ENCODE measurements at regions not wholly inside any gene's neighbourhood (a gene's known extent, or its start where the extent isn't known, plus 50 kb on each side); places are given as distances from the start of the nearest gene placed in this dataset.

DNA sequence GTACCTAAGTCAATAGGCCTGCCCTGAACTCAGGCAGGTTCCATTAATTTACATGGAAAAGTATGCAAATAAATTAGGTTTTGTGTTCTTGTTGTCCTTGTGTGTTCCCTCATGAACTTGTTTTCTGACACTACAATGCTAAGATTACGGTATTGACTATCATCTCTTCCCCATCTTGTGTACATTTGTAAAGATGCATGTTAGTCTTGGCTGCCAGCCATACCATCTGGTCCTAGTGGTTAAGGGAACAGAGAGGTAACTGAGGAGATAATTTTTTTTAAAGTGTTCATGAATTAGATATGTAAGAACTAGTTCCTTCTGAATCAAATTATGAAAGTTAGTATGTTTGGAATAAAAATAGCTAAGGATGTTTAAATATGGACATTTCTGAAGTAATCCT, 167.6 kb upstream of the ADAMTS5 start:
- intact Hi-C loops (cut with DNase I), result no loop called here
- DNase-seq (no peak), ATAC-seq (no peak)

GRCh38 chr21:27132266-27132665, 165.4 kb upstream of the ADAMTS5 start:
- intact Hi-C loops (cut with DNase I), result no loop called here
- no peak for ATAC-seq
- no peak for DNase-seq

GRCh38 chr21:27130154-27130553, 163.3 kb upstream of the ADAMTS5 start:
- intact Hi-C loops (cut with DNase I), result no loop called here
- ATAC-seq, result no peak
- no peak for DNase-seq

DNA sequence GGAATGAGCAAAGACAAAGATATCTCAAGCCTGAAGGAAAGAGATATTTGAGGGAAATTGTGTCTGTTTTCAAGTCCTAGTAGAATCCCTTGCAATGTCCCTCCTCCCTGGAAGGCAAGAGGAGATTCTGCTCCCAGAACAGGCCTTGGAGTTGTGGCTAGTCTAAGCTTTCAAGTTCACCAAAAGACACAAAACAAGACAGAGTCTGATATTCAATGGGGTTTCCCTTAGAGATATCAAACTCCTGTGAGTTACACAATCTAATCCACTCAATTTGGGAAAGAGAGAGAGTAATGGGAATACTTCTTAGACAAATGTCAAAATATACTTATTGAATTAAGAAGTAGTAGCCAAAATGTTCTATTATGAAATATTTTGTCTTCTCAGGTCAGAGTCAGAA, 162.8 kb upstream of the ADAMTS5 start:
- intact Hi-C loops (cut with DNase I), result no loop called here
- no peak for ATAC-seq
- no peak for DNase-seq

GRCh38 chr21:27129215-27129614, 162.3 kb upstream of the ADAMTS5 start:
- intact Hi-C loops (cut with DNase I), result no loop called here
- no peak for DNase-seq
- no peak for ATAC-seq

DNA sequence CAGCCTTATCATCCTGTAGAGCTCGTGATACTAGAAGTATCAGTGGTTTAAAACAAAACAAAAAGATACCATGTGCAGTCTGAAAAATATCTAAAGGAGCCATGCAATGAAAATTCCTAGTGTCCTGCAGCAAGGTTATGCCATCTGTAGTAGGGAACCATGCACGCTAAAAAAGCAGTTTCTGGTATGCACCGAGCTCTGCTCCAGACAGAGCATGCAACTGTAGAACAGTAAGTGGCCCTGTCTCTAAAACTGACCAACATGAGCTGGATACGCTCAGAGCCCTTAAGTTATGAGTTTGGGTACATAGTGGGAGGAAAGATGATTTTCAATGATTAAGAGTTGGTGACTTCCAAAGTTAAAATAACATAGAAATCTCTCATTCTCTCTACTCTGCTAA, 159.3 kb upstream of the ADAMTS5 start:
- DNase-seq (no peak), ATAC-seq (no peak)
- intact Hi-C loops (cut with DNase I), result no loop called here

- intact Hi-C loops (cut with DNase I), result no loop called here
- DNase-seq (no peak), ATAC-seq (no peak)
These were observed 155.8 kb upstream of the ADAMTS5 start for GRCh38 chr21:27122686-27123085.

DNA sequence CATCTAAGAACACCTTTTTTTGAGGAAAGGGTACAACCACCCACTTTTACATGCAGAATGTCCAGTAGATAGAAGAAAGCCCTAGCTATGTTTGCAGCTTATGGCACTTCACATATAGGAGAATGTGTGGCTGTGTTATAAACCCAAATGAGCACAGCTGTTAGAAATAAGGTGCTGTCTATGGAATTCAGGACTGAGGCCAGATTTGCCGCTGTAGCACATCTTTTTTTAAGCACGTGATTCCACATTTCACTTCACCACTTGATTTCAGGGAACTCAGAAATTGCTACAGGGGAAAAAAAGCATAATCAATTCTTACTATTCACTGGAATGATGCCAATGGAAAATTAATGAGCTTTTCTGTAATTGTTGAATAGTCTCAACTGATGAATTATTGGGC, 147.2 kb upstream of the ADAMTS5 start:
- ATAC-seq (no peak), DNase-seq (no peak)
- intact Hi-C loops (cut with DNase I), result no loop called here

DNA sequence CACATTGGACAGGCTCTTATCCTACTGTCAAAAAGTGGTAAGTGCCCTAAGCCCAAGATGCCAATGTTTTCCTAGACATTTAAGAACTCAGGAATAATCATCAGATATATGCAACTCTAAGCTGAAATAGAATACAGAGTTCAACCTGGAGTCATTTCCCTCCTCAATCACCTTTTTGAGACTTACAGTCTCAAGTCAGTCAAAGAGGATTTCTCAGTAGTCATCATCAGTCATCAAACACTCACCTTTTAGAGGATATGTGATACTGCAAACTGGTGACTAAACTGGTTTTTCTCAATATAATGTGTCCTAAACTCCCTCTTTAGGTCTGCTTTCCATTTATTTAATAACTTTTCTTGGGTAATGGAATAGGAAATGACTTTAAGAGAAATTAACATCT, 145.3 kb upstream of the ADAMTS5 start:
- DNase-seq, result no peak
- no peak for ATAC-seq
- intact Hi-C loops (cut with DNase I), result no loop called here

DNA sequence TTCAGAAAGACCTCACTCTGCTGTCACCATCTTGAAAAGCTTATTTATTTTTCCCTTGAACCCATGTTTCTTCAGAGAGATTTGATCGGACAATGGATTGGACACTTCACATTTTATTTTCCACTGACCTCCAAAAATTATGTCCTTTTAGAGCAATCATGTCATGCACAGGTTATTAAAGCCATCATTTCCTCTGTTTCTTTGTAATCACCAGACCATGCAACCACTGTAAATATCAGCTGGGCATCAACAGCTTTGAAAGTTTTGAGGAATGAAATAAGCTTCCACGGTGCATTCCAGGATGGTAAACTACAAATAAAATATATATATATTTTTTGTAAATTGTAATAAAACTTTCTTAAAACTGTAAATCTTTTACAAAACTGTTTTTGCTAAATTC, 144.1 kb upstream of the ADAMTS5 start:
- DNase-seq (no peak), ATAC-seq (no peak)
- intact Hi-C loops (cut with DNase I), result no loop called here

- ATAC-seq (no peak), DNase-seq (no peak)
- intact Hi-C loops (cut with DNase I), result no loop called here
These were observed 141.8 kb upstream of the ADAMTS5 start for GRCh38 chr21:27108701-27109100.

- intact Hi-C loops (cut with DNase I), result no loop called here
- no peak for ATAC-seq
- DNase-seq, result no peak
These were observed 141.3 kb upstream of the ADAMTS5 start for GRCh38 chr21:27108228-27108627.

- ATAC-seq (no peak), DNase-seq (no peak)
- intact Hi-C loops (cut with DNase I), result no loop called here
These were observed 138.1 kb upstream of the ADAMTS5 start for GRCh38 chr21:27104846-27105431.

DNA sequence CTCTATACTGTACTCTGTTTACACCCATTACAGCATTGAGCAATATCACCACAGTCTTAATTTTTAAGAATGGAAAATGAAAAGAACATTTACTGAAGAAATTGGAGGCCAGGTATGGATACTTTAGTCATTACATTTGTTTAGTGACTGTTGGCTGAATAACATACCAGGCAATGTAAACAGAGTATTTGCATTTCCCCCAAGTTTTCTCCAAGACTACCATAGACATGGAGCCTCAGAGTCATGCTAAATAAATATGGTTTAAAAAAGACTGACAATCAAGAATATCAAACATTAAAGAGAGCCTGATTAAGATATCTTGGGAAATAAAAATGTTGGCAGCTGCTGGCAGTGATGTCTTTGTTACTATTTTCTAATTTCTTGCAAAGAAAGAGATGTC, 136.9 kb upstream of the ADAMTS5 start:
- no peak for ATAC-seq
- DNase-seq, result no peak
- intact Hi-C loops (cut with DNase I), result no loop called here

DNA sequence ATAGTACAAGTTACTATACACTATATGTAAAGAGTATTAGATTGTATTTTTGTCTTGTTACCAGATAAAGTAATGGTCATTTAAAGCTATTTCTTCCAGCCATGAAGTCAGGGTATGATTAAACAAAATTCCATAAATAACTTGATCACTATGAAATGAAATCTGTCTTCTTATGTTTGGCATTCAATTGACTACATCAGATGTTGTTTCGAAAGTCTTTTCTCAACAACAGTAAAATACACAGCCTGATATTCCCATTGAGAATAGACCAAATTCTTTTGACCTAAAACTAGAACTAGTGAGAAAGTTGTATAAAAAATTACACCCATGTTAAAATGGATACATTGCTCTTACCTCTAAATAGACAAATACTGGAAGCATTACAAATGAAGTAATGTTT, 134.6 kb upstream of the ADAMTS5 start:
- intact Hi-C loops (cut with DNase I), result no loop called here
- no peak for ATAC-seq
- no peak for DNase-seq

DNA sequence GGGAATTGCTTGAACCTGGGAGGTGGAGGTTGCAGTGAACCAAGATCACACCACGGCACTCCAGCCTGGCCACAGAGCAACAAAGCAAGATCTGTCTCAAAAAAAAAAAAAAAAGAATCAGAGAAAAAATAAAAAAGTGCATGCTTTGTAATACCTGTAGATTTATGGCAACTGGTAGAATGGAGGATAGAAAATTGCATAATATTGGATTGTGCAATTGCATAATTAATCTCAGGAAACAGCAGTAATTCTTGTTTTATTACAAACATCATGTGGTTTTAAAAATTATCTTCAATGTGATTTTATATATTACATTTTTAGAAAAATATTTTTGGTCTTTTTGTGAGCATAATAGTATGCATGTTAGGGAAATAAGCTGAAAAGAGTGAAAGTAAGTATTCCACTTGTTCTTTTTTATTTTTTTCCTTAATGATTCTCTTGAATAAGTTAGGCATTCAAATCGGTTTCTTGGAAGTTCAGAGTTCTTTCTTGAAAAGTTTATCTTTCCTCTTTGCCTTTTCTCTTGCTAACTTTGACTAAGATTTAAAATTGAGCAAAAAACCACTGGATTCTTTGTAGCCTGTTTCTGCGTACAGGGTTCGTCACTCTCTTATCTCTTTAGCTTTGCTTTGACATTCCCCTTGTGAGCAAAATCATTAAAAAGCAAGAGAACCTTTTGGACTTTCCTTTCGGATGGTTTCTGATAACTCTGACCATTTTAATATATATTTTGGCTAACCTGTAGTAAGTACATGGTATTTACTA, 127.5 kb upstream of the ADAMTS5 start:
- intact Hi-C loops (cut with DNase I), result no loop called here
- DNase-seq (no peak), ATAC-seq (no peak)

DNA sequence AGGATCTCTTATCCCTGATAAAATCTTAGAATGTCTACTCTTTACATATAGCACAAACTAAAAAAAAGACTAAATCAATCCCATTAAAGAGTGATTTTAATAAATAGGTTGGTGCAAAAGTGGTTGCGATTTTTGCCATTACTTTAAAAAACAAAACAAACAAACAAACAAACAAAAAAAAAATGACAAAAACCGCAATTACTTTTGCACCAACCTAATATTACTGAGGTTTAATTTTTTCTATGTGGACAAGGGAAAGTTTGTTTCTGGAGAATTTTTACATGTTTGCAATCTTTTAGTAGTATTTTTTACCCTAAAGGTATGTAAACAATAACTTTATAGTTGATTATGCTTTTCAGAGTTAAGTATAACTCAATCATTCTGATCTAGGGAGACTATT, 119.7 kb upstream of the ADAMTS5 start:
- ATAC-seq (no peak), DNase-seq (no peak)
- intact Hi-C loops (cut with DNase I), result no loop called here

DNA sequence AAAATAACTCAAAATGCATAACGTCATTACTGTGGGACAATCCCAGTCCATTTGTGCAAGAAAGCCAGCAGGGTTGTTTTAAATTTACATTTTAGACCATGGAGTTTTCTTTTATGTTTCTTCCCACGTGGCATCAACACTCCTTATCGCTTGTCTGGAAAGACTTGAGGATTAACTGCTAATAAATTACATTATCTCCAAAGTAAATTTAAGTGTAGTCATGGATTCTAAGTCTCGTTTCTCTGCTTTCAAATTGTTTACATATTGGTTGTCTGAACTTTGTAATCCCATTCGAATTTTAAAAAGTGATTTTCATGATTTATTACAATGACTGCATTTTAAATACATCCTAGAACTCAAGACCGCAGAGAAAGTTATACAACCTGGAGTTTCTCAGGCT, 119.3 kb upstream of the ADAMTS5 start:
- no peak for ATAC-seq
- intact Hi-C loops (cut with DNase I), result no loop called here
- no peak for DNase-seq

- intact Hi-C loops (cut with DNase I), result no loop called here
- ATAC-seq (no peak), DNase-seq (no peak)
These were observed 118.5 kb upstream of the ADAMTS5 start for GRCh38 chr21:27085387-27085786.

DNA sequence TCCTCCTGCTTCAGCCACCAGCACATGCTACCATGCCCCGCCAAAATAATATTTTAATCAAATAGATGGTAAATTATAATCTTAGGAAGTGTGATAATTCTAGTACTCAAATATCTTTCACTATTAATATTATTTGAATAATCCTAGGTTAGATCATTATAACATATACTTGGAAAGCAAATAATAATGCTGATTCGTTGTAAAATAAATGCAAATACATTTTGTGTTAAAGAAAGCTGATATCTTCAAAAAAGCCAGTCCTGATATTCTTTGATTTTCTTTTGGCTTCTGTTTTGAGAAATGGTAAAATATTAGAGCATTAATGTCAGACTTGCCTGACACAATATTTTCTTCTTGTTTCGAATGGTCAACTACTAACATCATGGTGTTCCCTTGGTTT, 116.3 kb upstream of the ADAMTS5 start:
- intact Hi-C loops (cut with DNase I), result no loop called here
- DNase-seq (no peak), ATAC-seq (no peak)

- ATAC-seq, result no peak
These were observed 115.6 kb upstream of the ADAMTS5 start for GRCh38 chr21:27082431-27083010.

More at GRCh38 chr21:27082431-27083010, 115.6 kb upstream of the ADAMTS5 start:
- intact Hi-C loops (cut with DNase I), result no loop called here
- no peak for DNase-seq

Measured in left cardiac atrium (tissue), 4 donors.